ENCODE measurements at regions not wholly inside any gene's neighbourhood (a gene's known extent, or its start where the extent isn't known, plus 50 kb on each side); places are given as distances from the start of the nearest gene placed in this dataset.

- no peak for TF ChIP-seq CTCF (IDR thresholded peaks at IDR 0.05; ENCODE audit: partially characterized antibody, unreplicated experiment)
- Mint-ChIP-seq H3K4me1 (ENCODE audit: low read depth, unreplicated experiment) (no peaks in the 10 kb centered on the region), H3K4me3 (ENCODE audit: unreplicated experiment) (no peak overlapping the region), H3K9me3 (ENCODE audit: unreplicated experiment) (peaks cover 2% of the 10 kb centered on the region), H3K27me3 (ENCODE audit: unreplicated experiment) (no peaks in the 10 kb centered on the region), H3K27ac (ENCODE audit: unreplicated experiment) (no peak overlapping the region), H3K36me3 (ENCODE audit: unreplicated experiment) (no peaks in the 10 kb centered on the region)
- DNase-seq = no peak
These were observed 537.5 kb downstream of the BTBD3 start for GRCh38 chr20:12455148-12455547.

DNA sequence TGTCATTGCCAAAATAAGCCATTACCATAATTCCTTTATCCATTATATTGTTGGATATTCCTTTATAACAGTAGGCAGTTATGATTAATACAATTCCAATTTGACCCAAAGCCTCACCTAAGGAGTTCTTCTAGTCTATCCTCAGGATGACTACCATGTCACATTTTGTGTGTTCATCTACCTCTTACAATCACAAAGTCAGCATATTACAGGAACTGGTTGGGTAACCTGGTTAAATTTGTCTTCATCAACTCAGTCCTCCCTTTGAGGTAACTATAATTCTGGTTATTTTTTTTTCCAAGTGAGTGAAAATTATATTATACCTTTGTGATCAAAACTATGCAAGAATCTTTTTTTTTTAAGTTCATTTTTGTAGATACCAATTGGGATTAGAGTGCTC lies 540.5 kb downstream of the BTBD3 start:
- no peak for DNase-seq
- no peak for TF ChIP-seq CTCF (IDR thresholded peaks at IDR 0.05; ENCODE audit: partially characterized antibody, unreplicated experiment)
- Mint-ChIP-seq H3K4me1 (ENCODE audit: low read depth, unreplicated experiment) (no peaks in the 10 kb centered on the region), H3K9me3 (ENCODE audit: unreplicated experiment) (no peaks in the 10 kb centered on the region), H3K27me3 (ENCODE audit: unreplicated experiment) (no peaks in the 10 kb centered on the region), H3K36me3 (ENCODE audit: unreplicated experiment) (no peaks in the 10 kb centered on the region), H3K4me3 (ENCODE audit: unreplicated experiment) (no peak overlapping the region), H3K27ac (ENCODE audit: unreplicated experiment) (no peak overlapping the region)

DNA sequence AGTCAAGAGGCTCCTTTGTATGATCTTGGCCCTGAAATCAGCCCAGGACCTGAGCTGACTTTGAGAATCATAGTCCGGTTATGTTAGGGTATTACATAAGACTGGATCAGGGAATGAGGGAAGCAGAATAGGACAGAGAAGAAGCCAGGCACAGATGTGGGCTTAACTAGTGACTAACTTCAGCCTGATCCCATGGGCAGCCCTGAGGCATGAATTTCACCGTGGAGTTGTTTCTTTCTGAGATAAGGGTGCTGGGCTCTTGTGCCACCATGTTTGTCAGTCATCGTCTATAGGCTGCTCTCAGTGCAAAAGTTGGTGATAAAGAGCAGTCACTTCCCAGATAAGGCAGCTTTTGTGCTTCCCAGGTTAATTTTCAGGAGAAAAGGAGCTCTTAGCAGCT lies 544.7 kb upstream of the SPTLC3 start:
- H3K4me3 Mint-ChIP-seq (ENCODE audit: unreplicated experiment) = no peak overlapping the region
- H3K27me3 Mint-ChIP-seq (ENCODE audit: unreplicated experiment) = no peaks in the 10 kb centered on the region
- peaks cover 4% of the 10 kb centered on the region for H3K4me1 Mint-ChIP-seq (ENCODE audit: low read depth, unreplicated experiment)
- no peak for TF ChIP-seq CTCF (IDR thresholded peaks at IDR 0.05; ENCODE audit: partially characterized antibody, unreplicated experiment)
- no peaks in the 10 kb centered on the region for H3K9me3 Mint-ChIP-seq (ENCODE audit: unreplicated experiment)
- H3K27ac Mint-ChIP-seq (ENCODE audit: unreplicated experiment) = no peak overlapping the region
- no peak for DNase-seq
- no peaks in the 10 kb centered on the region for H3K36me3 Mint-ChIP-seq (ENCODE audit: unreplicated experiment)

- Mint-ChIP-seq H3K9me3 (ENCODE audit: unreplicated experiment) (no peaks in the 10 kb centered on the region), H3K36me3 (ENCODE audit: unreplicated experiment) (no peaks in the 10 kb centered on the region), H3K4me3 (ENCODE audit: unreplicated experiment) (no peak overlapping the region), H3K4me1 (ENCODE audit: low read depth, unreplicated experiment) (peaks cover 4% of the 10 kb centered on the region), H3K27me3 (ENCODE audit: unreplicated experiment) (no peaks in the 10 kb centered on the region), H3K27ac (ENCODE audit: unreplicated experiment) (no peak overlapping the region)
- DNase-seq = no peak
- no peak for TF ChIP-seq CTCF (IDR thresholded peaks at IDR 0.05; ENCODE audit: partially characterized antibody, unreplicated experiment)
These were observed 541.9 kb upstream of the SPTLC3 start for GRCh38 chr20:12466915-12467314.

DNA sequence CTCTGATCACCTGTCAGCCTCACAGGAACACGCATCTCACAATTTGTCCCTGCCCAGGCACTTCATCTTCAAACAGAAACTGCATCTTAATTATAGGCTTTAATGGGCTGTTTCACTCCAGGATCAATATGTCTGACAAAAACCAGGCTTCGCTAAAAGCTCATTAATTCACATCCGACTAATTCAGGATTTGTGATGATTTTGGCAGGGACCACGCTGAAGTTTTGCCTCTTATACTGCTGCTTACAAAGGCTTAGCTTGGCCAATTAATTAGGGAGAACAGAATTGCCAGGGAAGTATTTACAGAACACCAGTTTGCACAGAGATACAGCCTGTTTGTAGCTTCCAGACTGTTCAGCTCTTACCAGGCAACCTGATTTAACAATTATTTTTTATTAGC lies 541.0 kb upstream of the SPTLC3 start:
- no peak overlapping the region for H3K4me3 Mint-ChIP-seq (ENCODE audit: unreplicated experiment)
- H3K27me3 Mint-ChIP-seq (ENCODE audit: unreplicated experiment) = no peaks in the 10 kb centered on the region
- H3K27ac Mint-ChIP-seq (ENCODE audit: unreplicated experiment) = peak overlapping the region; percentile 35
- peaks cover 4% of the 10 kb centered on the region for H3K4me1 Mint-ChIP-seq (ENCODE audit: low read depth, unreplicated experiment)
- H3K36me3 Mint-ChIP-seq (ENCODE audit: unreplicated experiment) = no peaks in the 10 kb centered on the region
- no peak for TF ChIP-seq CTCF (IDR thresholded peaks at IDR 0.05; ENCODE audit: partially characterized antibody, unreplicated experiment)
- no peaks in the 10 kb centered on the region for H3K9me3 Mint-ChIP-seq (ENCODE audit: unreplicated experiment)
- DNase-seq = no peak
